PFSK-1 (cell line): ENCODE measurements at regions not wholly inside any gene's neighbourhood (a gene's known extent, or its start where the extent isn't known, plus 50 kb on each side); places are given as distances from the start of the nearest gene placed in this dataset.

Experiments
- FOXP2 ChIP-seq: optimal IDR thresholded peaks from 2 replicates; pipeline ENCODE3; 2011; ENCODE audit warnings: borderline replicate concordance, control low read depth, inconsistent platforms; ENCODE audit not compliant: insufficient read depth; ENCODE audit errors: extremely low read length, extremely low read depth
- POLR2AphosphoS5 ChIP-seq: IDR thresholded peaks from 2 replicates; pipeline ENCODE4 v1.6.1; 2012; ENCODE audit warnings: low read depth, mild to moderate bottlenecking, control low read depth, low read length, moderate library complexity
- REST ChIP-seq, 2 experiments: IDR thresholded peaks; 2 replicates each; pipeline versions ENCODE4 v1.6.1 to v1.8.0; 2011 to 2012; ENCODE audit warnings: low read depth in 2 of 2, low read length in 2 of 2, control low read depth in 1 of 2, inconsistent platforms in 1 of 2, mild to moderate bottlenecking in 1 of 2, moderate library complexity in 1 of 2; ENCODE audit not compliant: insufficient read depth in 1 of 2
- SIN3A ChIP-seq: IDR thresholded peaks from 2 replicates; pipeline ENCODE4 v1.6.1; 2012; ENCODE audit warnings: mild to moderate bottlenecking, low read length, moderate library complexity, borderline replicate concordance; ENCODE audit not compliant: insufficient read depth
- TAF1 ChIP-seq: IDR thresholded peaks from 2 replicates; pipeline ENCODE4 v1.6.1; 2012; ENCODE audit warnings: low read length, control low read depth, borderline replicate concordance; ENCODE audit not compliant: insufficient read depth

GRCh38 chr7:41067576-41067975, 635.3 kb downstream of the INHBA start:
- TF ChIP-seq POLR2AphosphoS5 (no peak), REST (IDR thresholded peaks at IDR 0.05; ENCODE audit: insufficient read depth in 1 of 2, low read depth in 2 of 2, low read length in 2 of 2) (no peak), SIN3A (no peak), TAF1 (no peak), FOXP2 (no peak)
